GM21717 (cell line): ENCODE measurements at regions not wholly inside any gene's neighbourhood (a gene's known extent, or its start where the extent isn't known, plus 50 kb on each side); places are given as distances from the start of the nearest gene placed in this dataset.

Source experiments
- ATAC-seq: cut with Tn5 transposase; IDR thresholded peaks from one replicate; pipeline ENCODE4 v1.9.1; 2021; ENCODE audit warnings: mild to moderate bottlenecking, moderate library complexity; ENCODE audit not compliant: unreplicated experiment

- ATAC-seq, result no peak
Measured at GRCh38 chr1:98088381-98088780, 167.5 kb upstream of the DPYD start.

GRCh38 chr1:98086796-98087441 lies 166.1 kb upstream of the DPYD start:
- no peak for ATAC-seq

GRCh38 chr1:98086156-98086555 lies 165.3 kb upstream of the DPYD start:
- ATAC-seq, result no peak

GRCh38 chr1:98084188-98084587 lies 163.4 kb upstream of the DPYD start:
- no peak for ATAC-seq

GRCh38 chr1:98081944-98082343 lies 161.1 kb upstream of the DPYD start:
- ATAC-seq, result no peak

- ATAC-seq, result no peak
Measured at GRCh38 chr1:98078596-98078995, 157.8 kb upstream of the DPYD start.

GRCh38 chr1:98077691-98078090 lies 156.9 kb upstream of the DPYD start:
- ATAC-seq, result no peak

- no peak for ATAC-seq
Measured at GRCh38 chr1:98075626-98076025, 154.8 kb upstream of the DPYD start.

- no peak for ATAC-seq
Measured at GRCh38 chr1:98073823-98074222, 153.0 kb upstream of the DPYD start.

GRCh38 chr1:98073106-98073505 lies 152.3 kb upstream of the DPYD start:
- no peak for ATAC-seq

- ATAC-seq, result no peak
Measured at GRCh38 chr1:98072047-98072446, 151.2 kb upstream of the DPYD start.

- ATAC-seq, result no peak
Measured at GRCh38 chr1:98068016-98068415, 147.2 kb upstream of the DPYD start.

GRCh38 chr1:98066911-98067310 lies 146.1 kb upstream of the DPYD start:
- ATAC-seq, result no peak

GRCh38 chr1:98059620-98060019 lies 138.8 kb upstream of the DPYD start:
- ATAC-seq, result no peak

GRCh38 chr1:98058676-98059075 lies 137.8 kb upstream of the DPYD start:
- no peak for ATAC-seq

GRCh38 chr1:98057236-98057910 lies 136.5 kb upstream of the DPYD start:
- ATAC-seq, result no peak

GRCh38 chr1:98056781-98057180 lies 135.9 kb upstream of the DPYD start:
- ATAC-seq, result no peak

- ATAC-seq, result no peak
Measured at GRCh38 chr1:98055457-98055856, 134.6 kb upstream of the DPYD start.

- no peak for ATAC-seq
Measured at GRCh38 chr1:98054786-98055185, 134.0 kb upstream of the DPYD start.

GRCh38 chr1:98054367-98054701 lies 133.5 kb upstream of the DPYD start:
- no peak for ATAC-seq

GRCh38 chr1:98053471-98054366 lies 132.9 kb upstream of the DPYD start:
- peak; percentile 96 for ATAC-seq
